NCI-H510A treated with DMSO at 0.1 percent for 48 hours (cell line): ENCODE measurements at regions not wholly inside any gene's neighbourhood (a gene's known extent, or its start where the extent isn't known, plus 50 kb on each side); places are given as distances from the start of the nearest gene placed in this dataset.

Experiments
- DNase-seq: peaks from one replicate; lab custom pipeline; 2025; lab: John Stamatoyannopoulos, UW

GRCh38 chr6:169846286-169847056, 95.0 kb downstream of the ERMARD start:
- no peak for DNase-seq

- DNase-seq, result peak; percentile 43
Measured at GRCh38 chr6:169845426-169846285, 94.2 kb downstream of the ERMARD start.

DNA sequence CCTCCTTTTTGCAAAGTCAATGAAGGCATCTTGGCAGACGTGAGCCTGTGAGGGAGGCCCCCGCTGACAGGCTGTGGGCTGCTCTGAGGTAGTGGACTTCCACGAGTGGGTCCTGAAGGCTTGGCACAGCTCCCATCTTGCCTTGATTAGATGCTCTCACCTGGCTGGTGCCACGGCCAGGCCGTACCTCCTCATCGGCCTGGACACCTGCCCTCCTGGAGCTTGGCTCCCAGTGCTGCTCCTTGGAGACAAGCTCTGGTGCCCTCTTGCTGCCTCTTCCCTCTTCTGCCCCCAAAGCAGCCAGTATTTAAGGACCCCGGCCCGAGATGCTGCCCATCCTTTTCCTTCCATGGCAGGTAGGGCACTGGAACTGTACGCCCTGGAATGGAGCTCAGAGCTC, 93.5 kb downstream of the ERMARD start:
- no peak for DNase-seq

DNA sequence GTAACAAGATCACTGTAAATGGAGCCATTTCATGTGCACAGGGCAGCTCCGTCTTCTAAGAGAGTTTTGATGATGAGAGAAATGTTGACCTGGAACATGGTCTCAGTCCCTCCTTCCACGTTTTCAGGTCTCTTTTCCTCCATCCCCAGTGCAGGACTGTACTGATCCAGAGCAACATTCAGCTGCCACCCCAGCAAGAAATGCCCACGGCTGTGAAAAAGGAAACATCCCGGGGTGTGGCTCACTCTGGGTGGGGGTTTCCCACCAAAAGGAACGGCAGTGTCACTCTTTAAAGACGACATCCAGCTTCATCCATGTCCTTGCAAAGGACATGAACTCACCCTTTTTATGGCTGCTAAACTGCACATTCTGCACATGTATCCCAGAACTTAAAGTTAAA, 92.6 kb downstream of the ERMARD start:
- DNase-seq, result no peak

DNA sequence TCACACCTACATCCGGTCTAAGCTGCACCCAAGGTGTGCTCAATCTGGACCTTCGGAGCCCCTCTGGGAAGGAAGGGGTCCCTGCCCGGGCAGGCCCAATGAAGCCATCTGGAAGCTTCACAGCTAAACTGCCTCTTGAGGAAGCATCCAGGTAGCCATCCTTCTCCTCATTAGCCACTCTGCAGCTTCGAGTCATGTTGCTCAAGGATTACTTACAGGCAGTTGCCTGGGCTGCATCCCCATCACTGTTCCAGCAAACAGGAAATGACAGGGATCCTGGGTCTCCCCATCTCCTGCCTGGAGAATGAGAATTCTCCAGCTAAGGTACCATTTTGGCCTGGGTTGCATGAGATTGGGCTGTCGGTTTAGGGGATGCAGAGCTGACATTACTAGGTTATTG, 91.7 kb downstream of the ERMARD start:
- DNase-seq, result no peak

DNA sequence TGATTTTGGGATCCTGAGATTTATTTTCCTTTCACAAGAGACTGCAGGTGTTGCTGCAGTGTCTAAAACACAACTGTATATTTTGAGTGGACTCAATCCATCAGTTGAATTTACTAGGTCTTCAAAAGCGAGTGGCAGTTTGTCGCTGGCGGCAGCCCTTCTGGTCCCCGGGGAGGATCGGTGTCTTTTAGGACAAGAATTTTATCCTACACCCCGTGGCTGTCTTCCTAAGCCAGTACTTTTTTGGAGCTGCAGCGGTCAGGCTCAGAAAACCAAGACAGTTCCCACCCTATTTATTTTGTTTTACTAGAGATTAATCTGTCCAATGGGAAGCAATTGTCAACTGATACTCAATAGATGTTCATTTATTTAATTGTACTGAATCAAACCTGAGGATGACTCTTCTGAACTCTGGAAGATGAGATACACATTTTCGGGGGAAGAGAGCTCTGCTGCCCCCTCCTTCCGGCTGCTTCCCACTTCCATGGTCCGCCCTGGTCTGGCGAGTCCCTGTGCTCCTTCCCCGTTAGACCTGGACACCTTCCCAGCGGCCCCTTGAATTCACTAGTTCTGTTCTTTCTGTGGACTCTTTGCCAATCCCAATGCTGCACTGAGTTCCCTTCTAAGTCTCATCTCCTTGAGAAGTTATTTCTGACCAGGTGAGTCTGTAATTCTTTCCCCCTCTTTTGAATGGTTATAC, 90.6 kb downstream of the ERMARD start:
- DNase-seq, result no peak

- DNase-seq, result no peak
Measured at GRCh38 chr6:169841251-169841650, 89.8 kb downstream of the ERMARD start.

- no peak for DNase-seq
Measured at GRCh38 chr6:169839898-169840631, 88.6 kb downstream of the ERMARD start.

GRCh38 chr6:169839493-169839892, 88.1 kb downstream of the ERMARD start:
- DNase-seq, result no peak

DNA sequence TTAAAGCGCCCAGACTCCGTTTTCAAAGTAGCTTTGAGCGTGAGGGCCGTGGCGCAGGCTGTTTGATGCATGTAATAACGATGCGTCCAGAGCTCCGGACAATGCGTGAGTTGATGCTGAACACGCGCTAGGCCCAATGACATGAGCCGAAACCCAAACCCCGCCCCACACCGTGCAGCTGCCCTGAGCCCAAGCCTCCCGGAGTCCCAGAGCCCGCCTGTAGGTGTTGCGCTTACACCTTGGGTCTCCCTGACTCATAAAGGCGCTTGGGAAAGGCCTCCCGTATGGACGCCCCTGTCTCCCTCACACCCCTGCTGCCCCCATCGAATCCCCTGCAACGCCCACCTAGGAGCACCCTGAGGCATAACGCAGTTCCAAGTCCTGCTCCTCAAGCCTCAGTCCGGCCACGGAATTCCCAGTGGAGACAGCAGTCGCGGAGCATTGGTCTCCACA, 87.6 kb downstream of the ERMARD start:
- no peak for DNase-seq

DNA sequence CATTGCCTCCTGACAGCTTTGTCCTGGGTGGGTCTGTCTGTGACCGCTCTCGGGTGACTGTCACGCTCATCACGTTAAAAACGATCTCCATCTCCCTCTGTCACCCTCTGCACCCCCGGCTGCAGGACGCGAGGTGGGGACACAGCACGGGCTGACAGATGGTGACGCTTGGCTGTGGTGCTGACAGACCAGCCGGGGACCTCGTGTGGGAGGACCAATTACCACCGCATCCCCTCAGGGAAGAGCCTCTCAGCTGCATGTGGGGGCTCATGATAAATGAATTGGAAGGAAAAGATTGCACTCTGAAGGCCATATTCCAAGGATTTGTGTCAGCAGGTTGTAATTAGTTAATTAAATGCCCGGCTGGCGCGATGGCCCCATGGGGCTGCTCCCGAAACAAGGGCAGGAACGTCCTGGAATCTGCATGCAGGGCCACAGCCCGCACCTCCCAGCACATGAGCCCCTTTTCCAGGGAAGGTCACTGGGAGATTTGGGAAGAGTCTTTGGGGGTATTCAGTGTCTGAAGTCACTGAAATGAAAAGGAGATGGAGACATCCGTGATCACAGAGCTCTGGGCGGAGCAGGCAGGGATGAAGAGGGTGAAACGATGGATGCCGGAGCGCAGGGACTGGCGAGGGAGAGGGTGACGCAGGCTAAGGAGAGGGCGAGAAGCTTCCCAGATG, 87.1 kb downstream of the ERMARD start:
- no peak for DNase-seq

DNA sequence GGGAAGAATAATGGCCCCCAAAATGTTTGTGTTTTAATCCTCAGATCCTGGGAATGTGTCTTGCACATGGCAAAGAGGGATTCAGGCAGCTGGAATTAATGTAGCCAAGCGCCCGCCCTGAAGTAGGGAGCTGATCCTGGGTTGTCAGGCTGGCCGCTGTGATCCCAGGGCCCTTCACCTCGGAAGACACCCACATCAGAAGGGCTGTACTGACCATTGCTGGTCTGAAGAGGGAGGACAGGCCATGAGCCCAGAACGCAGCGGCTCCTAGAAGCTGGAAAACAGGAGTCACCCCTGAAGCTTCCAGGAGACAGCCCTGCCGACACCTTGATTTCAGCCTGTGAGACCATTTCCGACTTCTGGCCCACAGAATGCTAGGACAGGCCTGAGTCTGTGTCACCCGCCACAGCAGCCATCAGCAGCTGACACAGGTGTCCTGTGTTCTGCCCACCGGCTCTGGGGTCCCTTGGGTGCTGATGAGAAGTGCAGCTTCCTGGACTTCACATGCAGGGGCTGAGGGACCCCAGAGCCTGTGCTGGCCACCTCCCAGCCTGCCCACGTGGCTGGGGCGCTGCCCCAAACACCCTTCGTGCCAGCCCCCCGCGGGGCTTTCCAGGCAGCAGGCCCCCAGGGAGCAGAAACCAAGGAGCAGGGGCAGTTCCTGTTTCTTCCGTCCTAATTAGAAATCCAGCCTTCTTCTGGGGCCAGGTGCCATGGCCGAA, 86.3 kb downstream of the ERMARD start:
- no peak for DNase-seq

GRCh38 chr6:169833258-169833794, 81.9 kb downstream of the ERMARD start:
- DNase-seq, result no peak

DNA sequence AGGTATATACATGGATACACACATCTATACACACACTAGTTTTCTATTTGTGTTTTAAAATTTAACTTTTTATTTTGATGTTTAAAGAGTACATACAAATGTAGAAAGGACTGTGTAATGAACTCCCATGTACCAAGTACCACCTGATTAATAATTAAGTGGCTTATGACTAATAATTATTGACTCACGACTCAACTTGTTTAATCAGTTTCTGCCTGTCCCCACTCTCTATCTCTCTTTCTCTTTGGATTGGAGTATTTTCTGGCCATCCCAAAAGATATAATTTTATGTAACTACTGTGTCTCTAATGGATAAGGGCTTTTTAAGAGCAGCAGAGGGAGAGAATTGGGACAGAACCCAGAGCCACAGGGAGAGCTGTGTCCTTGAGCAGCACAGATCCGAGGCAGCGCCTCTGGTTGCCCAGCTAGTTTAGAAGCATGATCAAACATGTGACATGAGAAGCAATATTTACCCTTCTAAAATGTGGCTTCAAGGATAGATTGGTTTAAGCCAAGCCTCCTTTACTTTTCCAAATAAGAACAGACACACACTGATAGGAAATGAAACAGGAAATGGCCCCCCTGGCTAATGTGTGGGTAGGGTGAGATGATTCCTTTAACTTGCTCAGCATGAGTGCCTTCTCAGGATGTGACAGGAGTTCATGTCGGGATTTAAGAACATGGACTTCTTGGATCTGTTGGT, 81.0 kb downstream of the ERMARD start:
- DNase-seq, result peak; percentile 20

DNA sequence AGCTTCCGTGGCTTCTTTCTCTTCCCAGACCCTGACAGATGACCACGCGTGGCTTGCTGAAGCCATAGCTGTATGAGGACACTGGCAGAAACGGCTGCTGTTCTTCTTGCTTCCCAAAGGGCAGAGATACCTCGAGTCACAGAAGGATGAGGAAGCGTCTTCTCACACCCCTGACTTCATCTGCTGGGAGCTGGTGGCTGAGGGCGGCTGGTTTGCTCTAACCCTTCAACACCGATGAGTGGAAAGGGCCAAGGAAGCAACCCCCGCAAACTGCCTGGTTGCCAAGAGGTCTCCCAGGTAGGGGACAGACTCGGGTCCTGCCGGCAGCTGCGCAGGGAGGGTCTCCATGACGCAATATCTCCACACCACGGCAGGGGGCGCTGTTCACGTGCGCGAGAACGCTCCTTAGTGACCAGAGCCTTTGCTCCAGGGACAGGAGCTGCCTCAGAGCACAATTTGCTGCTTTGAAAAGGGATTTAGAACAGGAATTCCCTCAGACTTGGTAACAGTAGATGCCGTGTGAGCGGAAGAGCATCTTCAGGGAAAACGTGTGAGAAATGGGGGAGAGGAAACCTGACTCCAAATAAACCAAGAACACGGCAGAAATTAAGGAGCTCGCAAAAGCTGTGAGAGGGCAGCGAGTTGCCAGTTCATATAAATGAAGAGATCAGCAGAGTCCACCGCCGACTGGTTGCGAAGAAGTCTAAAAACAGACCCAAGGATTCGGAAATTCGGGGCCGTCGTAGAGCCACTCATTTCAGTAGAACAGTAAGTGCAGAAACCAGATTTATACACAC, 80.2 kb downstream of the ERMARD start:
- peak; percentile 63 for DNase-seq
